ENCODE measurements at regions not wholly inside any gene's neighbourhood (a gene's known extent, or its start where the extent isn't known, plus 50 kb on each side); places are given as distances from the start of the nearest gene placed in this dataset.
A peak's percentile ranks its signal among the peaks of the same experiment; 100 is the strongest.
"Not testable (repeated sequence)": the region's sequence is repeated elsewhere in the genome, so short reads cannot be mapped to it uniquely, and the experiment has no call there.

DNA sequence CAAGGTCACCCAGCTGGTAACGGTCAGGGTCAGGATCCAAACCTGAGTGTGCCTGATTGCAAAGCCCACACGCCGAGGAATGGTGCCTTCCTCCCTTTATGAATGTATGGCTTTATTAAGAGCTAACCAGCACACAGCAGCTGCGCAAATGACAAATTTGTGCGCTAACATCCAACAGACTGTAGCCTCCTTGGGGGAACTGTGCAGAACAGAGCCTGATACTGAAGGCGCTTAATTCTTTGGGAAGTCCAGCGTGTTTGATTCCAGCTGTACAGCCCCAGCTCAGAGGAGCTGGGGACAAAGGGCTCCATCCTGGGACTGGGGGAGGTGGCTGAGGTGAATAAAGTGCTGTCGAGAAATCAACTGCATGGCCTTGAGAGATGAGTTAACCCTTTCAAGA, 75.7 kb upstream of the JARID2 start:
- H3K27ac Mint-ChIP-seq, result no peak overlapping the region
- H3K27me3 Mint-ChIP-seq, result no peaks in the 10 kb centered on the region
- H3K36me3 ChIP-seq (ENCODE audit: insufficient read depth, low read length), result no peaks in the 10 kb centered on the region
- no peak overlapping the region for H3K4me3 ChIP-seq (ENCODE audit: low read length in 2 of 2)
- H3K4me1 Mint-ChIP-seq, result no peaks in the 10 kb centered on the region
- ChIA-PET CTCF (ENCODE audit: partially characterized antibody) (interaction anchor here (1.3 kb wide), 1 partner anchor 9 kb away, joined by 3 read pairs; no protein-coding TSS in a partner anchor), POLR2A (ENCODE audit: partially characterized antibody) (no interaction called here)
- no peaks in the 10 kb centered on the region for H3K4me1 ChIP-seq (ENCODE audit: insufficient read depth, low read length)
- no peaks in the 10 kb centered on the region for H3K27me3 ChIP-seq (ENCODE audit: insufficient read depth, low read length)
- no peak overlapping the region for H3K27ac ChIP-seq (ENCODE audit: low read depth, low read length)
- H3K9me3 Mint-ChIP-seq, result no peaks in the 10 kb centered on the region
- DNase-seq, result no peak
- no peaks in the 10 kb centered on the region for H3K36me3 Mint-ChIP-seq
- H3K9me3 ChIP-seq (ENCODE audit: control insufficient read depth in 1 of 2, low read length in 2 of 2), result no peaks in the 10 kb centered on the region
- H3K4me3 Mint-ChIP-seq, result no peak overlapping the region
- intact Hi-C loops (cut with micrococcal nuclease), result no loop called here

DNA sequence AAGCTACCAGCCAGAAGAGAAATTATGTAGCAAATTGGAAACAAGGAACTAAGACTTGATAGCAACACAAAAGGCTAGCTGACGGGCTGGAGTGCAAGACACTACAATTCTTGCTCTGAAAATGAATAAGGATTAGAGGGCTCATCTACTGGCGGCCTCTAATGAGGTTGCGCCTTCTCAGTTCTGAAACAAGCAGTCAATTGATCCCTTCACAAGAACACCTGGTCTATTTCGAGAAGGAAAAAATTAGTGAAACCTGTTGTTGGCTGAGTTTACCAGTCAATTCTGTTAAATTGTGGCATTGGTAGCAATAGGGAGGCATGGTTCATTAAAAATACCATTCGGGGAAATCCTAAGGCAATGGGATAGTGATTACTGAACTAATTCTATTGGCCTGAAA, 74.8 kb upstream of the JARID2 start:
- POLR2A ChIA-PET (ENCODE audit: partially characterized antibody), result no interaction called here

DNA sequence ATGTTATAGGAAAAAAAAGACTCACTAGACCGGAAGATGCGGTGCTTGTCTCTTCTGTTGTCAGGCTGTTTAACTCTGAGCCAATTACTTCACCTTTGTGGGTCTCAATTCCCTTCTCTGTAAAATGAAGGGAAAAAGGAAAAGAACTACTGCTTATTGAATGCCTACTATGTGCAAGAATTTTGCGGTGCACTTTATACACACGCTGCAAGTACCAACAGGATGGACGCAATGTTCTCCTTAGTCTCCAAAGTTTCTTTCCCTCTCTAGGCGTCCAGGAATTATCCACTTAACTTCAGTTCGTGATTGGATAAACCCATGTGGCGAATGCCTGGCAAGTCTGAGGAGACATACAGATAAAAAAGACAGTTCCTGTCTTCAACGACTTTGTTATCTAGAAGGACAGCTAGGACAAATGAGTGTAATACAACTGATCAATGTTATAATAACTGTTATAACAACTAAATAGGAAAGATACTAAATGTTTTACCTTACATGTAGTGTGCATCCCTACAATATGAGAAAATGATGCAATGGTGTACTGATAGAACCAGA, 69.0 kb upstream of the JARID2 start:
- no peaks in the 10 kb centered on the region for H3K27me3 ChIP-seq (ENCODE audit: insufficient read depth, low read length)
- intact Hi-C loops (cut with micrococcal nuclease), result no loop called here
- POLR2A ChIA-PET (ENCODE audit: partially characterized antibody), result no interaction called here
- Mint-ChIP-seq H3K9me3 (peaks cover 0 to 2% (median 0%) of the 10 kb centered on the region in 8 donors), H3K36me3 (no peaks in the 10 kb centered on the region), H3K4me1 (no peaks in the 10 kb centered on the region), H3K4me3 (no peak overlapping the region), H3K27ac (no peak overlapping the region), H3K27me3 (no peaks in the 10 kb centered on the region)
- CTCF ChIA-PET (ENCODE audit: partially characterized antibody), result no interaction called here
- DNase-seq, result no peak
- H3K36me3 ChIP-seq (ENCODE audit: insufficient read depth, low read length), result no peaks in the 10 kb centered on the region
- H3K4me1 ChIP-seq (ENCODE audit: insufficient read depth, low read length), result no peaks in the 10 kb centered on the region
- H3K4me3 ChIP-seq (ENCODE audit: low read length in 2 of 2), result no peak overlapping the region
- H3K27ac ChIP-seq (ENCODE audit: low read depth, low read length), result no peak overlapping the region
- no peaks in the 10 kb centered on the region for H3K9me3 ChIP-seq (ENCODE audit: control insufficient read depth in 1 of 2, low read length in 2 of 2)

More for the DNA sequence above, 74.8 kb upstream of the JARID2 start:
- no peaks in the 10 kb centered on the region for H3K27me3 Mint-ChIP-seq
- H3K9me3 Mint-ChIP-seq, result no peaks in the 10 kb centered on the region
- H3K4me1 Mint-ChIP-seq, result no peaks in the 10 kb centered on the region
- DNase-seq, result no peak
- no peak overlapping the region for H3K4me3 Mint-ChIP-seq
- H3K9me3 ChIP-seq (ENCODE audit: control insufficient read depth in 1 of 2, low read length in 2 of 2), result no peaks in the 10 kb centered on the region
- H3K36me3 Mint-ChIP-seq, result no peaks in the 10 kb centered on the region
- H3K36me3 ChIP-seq (ENCODE audit: insufficient read depth, low read length), result no peaks in the 10 kb centered on the region
- no peak overlapping the region for H3K27ac ChIP-seq (ENCODE audit: low read depth, low read length)
- H3K27me3 ChIP-seq (ENCODE audit: insufficient read depth, low read length), result no peaks in the 10 kb centered on the region
- H3K27ac Mint-ChIP-seq, result no peak overlapping the region
- intact Hi-C loops (cut with micrococcal nuclease), result no loop called here
- H3K4me3 ChIP-seq (ENCODE audit: low read length in 2 of 2), result no peak overlapping the region
- CTCF ChIA-PET (ENCODE audit: partially characterized antibody), result no interaction called here
- no peaks in the 10 kb centered on the region for H3K4me1 ChIP-seq (ENCODE audit: insufficient read depth, low read length)

DNA sequence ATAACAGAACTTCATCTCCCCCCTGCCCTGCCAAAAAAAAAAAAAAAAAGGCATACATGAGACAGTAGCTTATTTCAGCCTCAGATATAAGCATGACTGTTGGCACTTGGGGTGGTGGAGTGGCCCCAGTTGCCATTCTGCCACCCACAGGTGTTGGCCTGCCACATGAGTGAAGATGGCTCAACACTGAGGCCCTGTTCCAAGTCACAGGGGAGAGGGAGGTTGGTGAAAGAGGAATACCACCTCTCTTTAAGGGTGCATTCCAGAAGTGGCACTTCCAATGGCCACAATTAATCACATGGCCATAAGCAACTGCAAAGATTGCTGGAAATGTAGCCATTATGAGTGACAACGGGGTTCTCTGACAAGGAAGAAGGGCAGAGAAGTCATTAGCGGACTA, 61.9 kb upstream of the JARID2 start:
- ChIA-PET CTCF (ENCODE audit: partially characterized antibody) (no interaction called here), POLR2A (ENCODE audit: partially characterized antibody) (no interaction called here)
- Histone ChIP-seq H3K27ac (ENCODE audit: low read depth, low read length) (no peak overlapping the region), H3K27me3 (ENCODE audit: insufficient read depth, low read length) (no peaks in the 10 kb centered on the region), H3K36me3 (ENCODE audit: insufficient read depth, low read length) (no peaks in the 10 kb centered on the region), H3K9me3 (ENCODE audit: control insufficient read depth in 1 of 2, low read length in 2 of 2) (no peaks in the 10 kb centered on the region), H3K4me1 (ENCODE audit: insufficient read depth, low read length) (peaks cover 10% of the 10 kb centered on the region), H3K4me3 (ENCODE audit: low read length in 2 of 2) (no peak overlapping the region)
- Mint-ChIP-seq H3K27me3 (no peaks in the 10 kb centered on the region), H3K4me3 (no peak overlapping the region), H3K4me1 (peaks cover 4 to 17% (median 8%) of the 10 kb centered on the region in 4 donors), H3K9me3 (no peaks in the 10 kb centered on the region), H3K27ac (no peak overlapping the region), H3K36me3 (no peaks in the 10 kb centered on the region)
- intact Hi-C loops (cut with micrococcal nuclease), result no loop called here
- DNase-seq, result no peak

DNA sequence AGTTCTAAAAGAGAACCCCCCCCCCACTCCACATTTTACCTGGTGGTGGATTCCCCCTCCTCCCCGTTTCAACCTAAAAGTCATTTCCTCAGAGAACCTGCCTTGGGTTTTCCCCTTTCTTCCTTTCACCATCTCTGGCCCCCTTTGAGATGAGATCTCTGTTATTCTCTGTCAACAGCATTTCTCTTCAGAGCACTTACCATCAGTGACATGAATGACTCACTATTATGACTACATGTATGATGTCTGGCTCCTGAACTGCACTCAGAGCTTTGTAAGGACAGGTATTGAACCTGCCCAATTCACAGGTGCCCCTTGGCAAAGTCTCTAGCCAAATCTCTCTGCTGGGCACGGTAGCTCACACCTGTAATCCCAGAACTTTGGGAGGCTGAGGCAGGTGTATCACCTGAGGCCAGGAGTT, 61.4 kb upstream of the JARID2 start:
- intact Hi-C loops (cut with micrococcal nuclease), result no loop called here
- no peaks in the 10 kb centered on the region for H3K27me3 ChIP-seq (ENCODE audit: insufficient read depth, low read length)
- H3K4me1 ChIP-seq (ENCODE audit: insufficient read depth, low read length), result peaks cover 10% of the 10 kb centered on the region
- no peak overlapping the region for H3K27ac ChIP-seq (ENCODE audit: low read depth, low read length)
- peak overlapping the region in 3 of 8 donors; percentile 12 to 32 (median 23) for H3K4me3 Mint-ChIP-seq
- no peaks in the 10 kb centered on the region for H3K36me3 ChIP-seq (ENCODE audit: insufficient read depth, low read length)
- no peaks in the 10 kb centered on the region for H3K9me3 ChIP-seq (ENCODE audit: control insufficient read depth in 1 of 2, low read length in 2 of 2)
- no peaks in the 10 kb centered on the region for H3K9me3 Mint-ChIP-seq
- ChIA-PET CTCF (ENCODE audit: partially characterized antibody) (no interaction called here), POLR2A (ENCODE audit: partially characterized antibody) (no interaction called here)
- peak in 3 of 5 donors; percentile 3 to 40 (median 22) for DNase-seq
- no peaks in the 10 kb centered on the region for H3K36me3 Mint-ChIP-seq
- H3K27me3 Mint-ChIP-seq, result no peaks in the 10 kb centered on the region
- H3K4me1 Mint-ChIP-seq, result peaks cover 4 to 17% (median 8%) of the 10 kb centered on the region in 4 donors
- no peak overlapping the region for H3K4me3 ChIP-seq (ENCODE audit: low read length in 2 of 2)
- peak overlapping the region in 5 of 7 donors; percentile 8 to 36 (median 28) for H3K27ac Mint-ChIP-seq

DNA sequence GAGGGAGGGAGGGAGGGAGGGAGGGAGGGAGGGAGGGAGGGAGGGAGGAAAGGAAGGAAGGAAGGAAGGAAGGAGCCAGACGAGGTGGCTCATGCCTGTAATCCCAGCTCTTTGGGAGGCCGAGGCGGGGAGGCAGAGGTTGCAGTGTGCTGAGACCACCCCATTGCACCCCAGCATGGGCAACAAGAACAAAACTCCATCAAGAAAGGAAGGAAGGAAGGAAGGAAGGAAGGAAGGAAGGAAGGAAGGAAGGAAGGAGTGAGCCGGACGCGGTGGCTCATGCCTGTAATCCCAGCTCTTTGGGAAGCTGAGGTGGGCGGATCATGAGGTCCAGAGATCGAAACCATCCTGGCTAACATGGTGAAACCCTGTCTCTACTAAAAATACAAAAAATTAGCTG, 60.8 kb upstream of the JARID2 start:
- POLR2A ChIA-PET (ENCODE audit: partially characterized antibody); H3K27ac Mint-ChIP-seq; intact Hi-C loops (cut with micrococcal nuclease); CTCF ChIA-PET (ENCODE audit: partially characterized antibody); H3K27ac ChIP-seq (ENCODE audit: low read depth, low read length); H3K36me3 ChIP-seq (ENCODE audit: insufficient read depth, low read length); H3K9me3 Mint-ChIP-seq; H3K4me3 Mint-ChIP-seq; H3K4me3 ChIP-seq (ENCODE audit: low read length in 2 of 2); H3K27me3 ChIP-seq (ENCODE audit: insufficient read depth, low read length); H3K9me3 ChIP-seq (ENCODE audit: control insufficient read depth in 1 of 2, low read length in 2 of 2); DNase-seq; H3K36me3 Mint-ChIP-seq; H3K27me3 Mint-ChIP-seq: not testable (repeated sequence)
- peaks cover 4 to 17% (median 8%) of the 10 kb centered on the region in 4 donors for H3K4me1 Mint-ChIP-seq
- peaks cover 10% of the 10 kb centered on the region for H3K4me1 ChIP-seq (ENCODE audit: insufficient read depth, low read length)

DNA sequence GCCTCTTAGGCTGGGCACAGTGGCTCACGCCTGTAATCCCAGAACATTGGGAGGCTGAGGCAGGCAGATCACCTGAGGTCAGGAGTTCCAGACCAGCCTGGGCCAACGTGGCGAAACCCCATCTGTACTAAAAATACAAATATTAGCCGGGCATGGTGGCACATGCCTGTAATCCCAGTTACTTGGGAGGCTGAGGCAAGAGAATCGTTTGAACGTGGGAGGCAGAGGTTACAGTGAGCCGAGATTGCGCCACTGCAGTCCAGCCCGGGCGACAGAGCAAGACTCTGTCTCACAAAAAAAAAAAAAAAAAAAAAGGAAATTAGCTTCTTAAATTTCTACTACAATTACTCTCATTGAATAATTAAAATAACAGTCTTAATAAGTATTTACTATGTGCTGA, 52.4 kb upstream of the JARID2 start:
- H3K27me3 Mint-ChIP-seq; CTCF ChIA-PET (ENCODE audit: partially characterized antibody); DNase-seq; H3K27ac Mint-ChIP-seq; H3K36me3 ChIP-seq (ENCODE audit: insufficient read depth, low read length); H3K4me3 Mint-ChIP-seq; H3K4me1 Mint-ChIP-seq; H3K4me3 ChIP-seq (ENCODE audit: low read length in 2 of 2); POLR2A ChIA-PET (ENCODE audit: partially characterized antibody); H3K9me3 Mint-ChIP-seq; intact Hi-C loops (cut with micrococcal nuclease); H3K27ac ChIP-seq (ENCODE audit: low read depth, low read length); H3K36me3 Mint-ChIP-seq; H3K4me1 ChIP-seq (ENCODE audit: insufficient read depth, low read length); H3K27me3 ChIP-seq (ENCODE audit: insufficient read depth, low read length); H3K9me3 ChIP-seq (ENCODE audit: control insufficient read depth in 1 of 2, low read length in 2 of 2): not testable (repeated sequence)

DNA sequence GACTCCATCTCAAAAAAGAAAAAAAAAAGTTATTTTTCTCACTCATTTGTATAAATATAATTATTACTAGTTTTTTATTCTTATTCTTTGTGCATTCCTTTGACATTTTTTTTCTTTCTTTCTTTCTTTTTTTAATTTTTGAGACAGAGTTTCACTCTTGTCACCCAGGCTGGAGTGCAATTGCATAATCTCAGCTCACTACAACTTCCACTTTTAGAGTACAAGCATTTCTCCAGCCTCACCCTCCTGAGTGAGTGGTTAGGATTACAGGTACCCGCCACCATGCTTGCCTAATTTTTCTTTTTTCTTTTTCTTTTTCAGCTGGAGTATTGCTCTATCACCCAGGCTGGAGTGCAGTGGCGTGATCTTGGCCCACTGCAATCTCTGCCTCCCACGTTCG, 51.4 kb upstream of the JARID2 start:
- Histone ChIP-seq H3K36me3 (ENCODE audit: insufficient read depth, low read length) (no peaks in the 10 kb centered on the region), H3K4me1 (ENCODE audit: insufficient read depth, low read length) (no peaks in the 10 kb centered on the region), H3K4me3 (ENCODE audit: low read length in 2 of 2) (no peak overlapping the region), H3K27me3 (ENCODE audit: insufficient read depth, low read length) (no peaks in the 10 kb centered on the region), H3K9me3 (ENCODE audit: control insufficient read depth in 1 of 2, low read length in 2 of 2) (no peaks in the 10 kb centered on the region), H3K27ac (ENCODE audit: low read depth, low read length) (no peak overlapping the region)
- intact Hi-C loops (cut with micrococcal nuclease), result no loop called here
- Mint-ChIP-seq H3K4me1 (peaks cover 0 to 2% (median 0%) of the 10 kb centered on the region in 4 donors), H3K27me3 (no peaks in the 10 kb centered on the region), H3K36me3 (no peaks in the 10 kb centered on the region), H3K27ac (no peak overlapping the region), H3K9me3 (peaks cover 0 to 2% (median 0%) of the 10 kb centered on the region in 8 donors), H3K4me3 (no peak overlapping the region)
- ChIA-PET CTCF (ENCODE audit: partially characterized antibody) (no interaction called here), POLR2A (ENCODE audit: partially characterized antibody) (no interaction called here)
- DNase-seq, result no peak
